Neural progenitor cell (in vitro differentiated cells): ENCODE measurements at regions not wholly inside any gene's neighbourhood (a gene's known extent, or its start where the extent isn't known, plus 50 kb on each side); places are given as distances from the start of the nearest gene placed in this dataset.

Experiments
- DNase-seq: peaks from one replicate; pipeline ENCODE4 v3.0.0-alpha.2; 2016; ENCODE audit warnings: low spot score
- H2AFZ ChIP-seq: fragments of 200-600 bp; sonication (generic); replicated peaks from 2 replicates; pipeline ENCODE4 v1.6.1; 2016; ENCODE audit warnings: antibody characterized with exemption
- H3F3A ChIP-seq: fragments of 200-600 bp; sonication (generic); 2 replicates; pipeline ENCODE4 v1.6.1; 2016; ENCODE audit warnings: antibody characterized with exemption, low read depth
- H3K27ac ChIP-seq: fragments of 200-600 bp; sonication (generic); 2 replicates; pipeline ENCODE4 v1.5.1; 2016; ENCODE audit warnings: mild to moderate bottlenecking
- H3K27me3 ChIP-seq: fragments of 200-600 bp; sonication (generic); 2 replicates; pipeline ENCODE4 v1.6.1; 2016; ENCODE audit warnings: mild to moderate bottlenecking, moderate library complexity
- H3K36me3 ChIP-seq: fragments of 200-600 bp; sonication (generic); 2 replicates; pipeline ENCODE4 v1.5.1; 2016
- H3K4me1 ChIP-seq: fragments of 200-600 bp; sonication (generic); 2 replicates; pipeline ENCODE4 v1.6.1; 2016; ENCODE audit warnings: mixed run types
- H3K4me2 ChIP-seq: fragments of 200-600 bp; sonication (generic); 2 replicates; pipeline ENCODE4 v1.6.1; 2016
- H3K4me3 ChIP-seq: fragments of 200-600 bp; sonication (generic); 2 replicates; pipeline ENCODE4 v1.5.1; 2016
- H3K79me2 ChIP-seq: fragments of 200-600 bp; sonication (generic); 2 replicates; pipeline ENCODE4 v1.6.1; 2016; ENCODE audit warnings: low read depth
- H3K9ac ChIP-seq: fragments of 200-600 bp; sonication (generic); 2 replicates; pipeline ENCODE4 v1.6.1; 2016
- H3K9me3 ChIP-seq: fragments of 200-600 bp; sonication (generic); 2 replicates; pipeline ENCODE4 v1.5.1; 2016; ENCODE audit warnings: low read depth
- H4K20me1 ChIP-seq: fragments of 200-600 bp; sonication (generic); 2 replicates; pipeline ENCODE4 v1.6.1; 2016; ENCODE audit warnings: low read depth
- H3K27ac Mint-ChIP-seq: 3 replicates; pipeline ENCODE4 v1.8.0; 2021; ENCODE audit warnings: mixed read lengths
- H3K27me3 Mint-ChIP-seq: 2 replicates; pipeline ENCODE4 v1.8.0; 2022; ENCODE audit warnings: low read depth, mild to moderate bottlenecking, inconsistent platforms, moderate library complexity, mixed read lengths; ENCODE audit not compliant: insufficient read depth
- H3K36me3 Mint-ChIP-seq: 3 replicates; pipeline ENCODE4 v1.8.0; 2021; ENCODE audit warnings: mixed read lengths
- H3K4me1 Mint-ChIP-seq: 3 replicates; pipeline ENCODE4 v1.8.0; 2021; ENCODE audit warnings: mixed read lengths
- H3K4me3 Mint-ChIP-seq: 3 replicates; pipeline ENCODE4 v1.8.0; 2021; ENCODE audit warnings: mild to moderate bottlenecking, moderate library complexity, mixed read lengths
- H3K9me3 Mint-ChIP-seq: 3 replicates; pipeline ENCODE4 v1.8.0; 2020; ENCODE audit warnings: mixed read lengths
- EZH2 ChIP-seq: fragments of 200-600 bp; sonication (generic); IDR thresholded peaks from 2 replicates; pipeline ENCODE4 v1.6.1; 2017; ENCODE audit warnings: antibody characterized with exemption, mild to moderate bottlenecking, moderate library complexity
- EZH2phosphoT487 ChIP-seq: fragments of 200-600 bp; sonication (generic); IDR thresholded peaks from 2 replicates; pipeline ENCODE4 v1.6.1; 2017; ENCODE audit warnings: antibody characterized with exemption
- TF ChIP-seq, protein P1 (sequence below): fragments of 200-600 bp; sonication (generic); IDR thresholded peaks from 2 replicates; pipeline ENCODE4 v1.5.1; 2017; ENCODE audit warnings: antibody characterized with exemption, mild to moderate bottlenecking

DNA sequence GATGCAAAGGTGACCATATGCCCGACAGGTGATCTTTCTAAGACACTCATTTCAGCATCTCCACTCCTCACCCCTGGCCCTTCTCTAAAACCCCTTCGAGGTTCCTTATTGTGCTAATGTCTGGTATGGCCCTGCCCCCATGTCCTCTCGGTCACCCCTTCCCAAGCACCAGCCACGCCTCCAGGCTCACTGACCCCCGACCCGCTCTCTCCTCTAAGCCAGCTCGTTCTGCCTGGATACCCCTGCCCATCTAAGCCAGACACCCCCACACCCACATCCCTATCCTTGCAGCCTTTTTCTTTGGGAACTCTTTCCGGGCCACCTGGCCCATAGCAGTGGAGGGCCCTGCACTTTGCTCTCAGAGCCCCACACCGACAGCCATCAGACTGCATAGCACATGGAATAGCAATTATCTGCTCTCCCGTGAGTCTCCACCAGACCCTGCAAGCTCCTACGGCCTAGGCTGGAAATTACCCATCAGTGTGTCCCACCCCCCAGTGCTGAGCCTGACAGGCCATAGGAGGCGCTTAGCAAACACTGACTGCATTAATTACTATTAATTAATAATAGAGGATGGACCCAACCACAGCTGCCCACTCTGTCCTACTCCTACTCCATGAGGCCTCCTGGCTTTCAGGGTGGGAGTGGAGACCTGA is 176.7 kb downstream of the TMEM132E start:
- peak overlapping the region; percentile 70 for H3K4me3 Mint-ChIP-seq
- Histone ChIP-seq H4K20me1 (no peaks in the 10 kb centered on the region), H3K4me3 (no peak overlapping the region), H3F3A (no peaks in the 10 kb centered on the region), H3K9ac (no peak overlapping the region), H3K36me3 (no peaks in the 10 kb centered on the region), H3K9me3 (no peaks in the 10 kb centered on the region), H3K4me2 (no peak overlapping the region), H3K27ac (no peak overlapping the region), H3K27me3 (no peaks in the 10 kb centered on the region), H2AFZ (no peak overlapping the region), H3K4me1 (no peaks in the 10 kb centered on the region), H3K79me2 (no peaks in the 10 kb centered on the region)
- H3K27me3 Mint-ChIP-seq, result peaks cover 12% of the 10 kb centered on the region
- DNase-seq, result no peak
- H3K36me3 Mint-ChIP-seq, result no peaks in the 10 kb centered on the region
- H3K4me1 Mint-ChIP-seq, result peaks cover 50% of the 10 kb centered on the region
- TF ChIP-seq EZH2 (no peak), EZH2phosphoT487 (no peak)
- TF ChIP-seq, protein P1, sequence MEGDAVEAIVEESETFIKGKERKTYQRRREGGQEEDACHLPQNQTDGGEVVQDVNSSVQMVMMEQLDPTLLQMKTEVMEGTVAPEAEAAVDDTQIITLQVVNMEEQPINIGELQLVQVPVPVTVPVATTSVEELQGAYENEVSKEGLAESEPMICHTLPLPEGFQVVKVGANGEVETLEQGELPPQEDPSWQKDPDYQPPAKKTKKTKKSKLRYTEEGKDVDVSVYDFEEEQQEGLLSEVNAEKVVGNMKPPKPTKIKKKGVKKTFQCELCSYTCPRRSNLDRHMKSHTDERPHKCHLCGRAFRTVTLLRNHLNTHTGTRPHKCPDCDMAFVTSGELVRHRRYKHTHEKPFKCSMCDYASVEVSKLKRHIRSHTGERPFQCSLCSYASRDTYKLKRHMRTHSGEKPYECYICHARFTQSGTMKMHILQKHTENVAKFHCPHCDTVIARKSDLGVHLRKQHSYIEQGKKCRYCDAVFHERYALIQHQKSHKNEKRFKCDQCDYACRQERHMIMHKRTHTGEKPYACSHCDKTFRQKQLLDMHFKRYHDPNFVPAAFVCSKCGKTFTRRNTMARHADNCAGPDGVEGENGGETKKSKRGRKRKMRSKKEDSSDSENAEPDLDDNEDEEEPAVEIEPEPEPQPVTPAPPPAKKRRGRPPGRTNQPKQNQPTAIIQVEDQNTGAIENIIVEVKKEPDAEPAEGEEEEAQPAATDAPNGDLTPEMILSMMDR, result no peak
- peaks cover 2% of the 10 kb centered on the region for H3K9me3 Mint-ChIP-seq
- H3K27ac Mint-ChIP-seq, result peak overlapping the region; percentile 90

- Mint-ChIP-seq H3K27me3 (peaks cover 10% of the 10 kb centered on the region), H3K9me3 (peaks cover 2% of the 10 kb centered on the region), H3K36me3 (no peaks in the 10 kb centered on the region), H3K4me3 (no peak overlapping the region), H3K27ac (peak overlapping the region; percentile 58), H3K4me1 (peaks cover 46% of the 10 kb centered on the region)
- Histone ChIP-seq H4K20me1 (no peaks in the 10 kb centered on the region), H3K27ac (no peak overlapping the region), H3K4me2 (no peak overlapping the region), H3K4me1 (peaks cover under 1% of the 10 kb centered on the region), H3K9ac (no peak overlapping the region), H3K79me2 (no peaks in the 10 kb centered on the region), H3K36me3 (no peaks in the 10 kb centered on the region), H3K9me3 (no peaks in the 10 kb centered on the region), H3K4me3 (no peak overlapping the region), H3F3A (no peaks in the 10 kb centered on the region), H3K27me3 (no peaks in the 10 kb centered on the region), H2AFZ (no peak overlapping the region)
- no peak for DNase-seq
- TF ChIP-seq, protein P1, result no peak
- TF ChIP-seq EZH2phosphoT487 (no peak), EZH2 (no peak)
These were observed 176.0 kb downstream of the TMEM132E start for GRCh38 chr17:34755371-34755770.

- Mint-ChIP-seq H3K9me3 (peaks cover 5% of the 10 kb centered on the region), H3K36me3 (no peaks in the 10 kb centered on the region), H3K27ac (no peak overlapping the region), H3K27me3 (peaks cover 3% of the 10 kb centered on the region), H3K4me1 (peaks cover 8% of the 10 kb centered on the region), H3K4me3 (no peak overlapping the region)
- Histone ChIP-seq H3K27ac (no peak overlapping the region), H3K36me3 (no peaks in the 10 kb centered on the region), H3K4me3 (no peak overlapping the region), H3K9ac (no peak overlapping the region), H3F3A (no peaks in the 10 kb centered on the region), H4K20me1 (no peaks in the 10 kb centered on the region), H2AFZ (no peak overlapping the region), H3K9me3 (no peaks in the 10 kb centered on the region), H3K4me2 (no peak overlapping the region), H3K79me2 (no peaks in the 10 kb centered on the region), H3K4me1 (peaks cover 3% of the 10 kb centered on the region), H3K27me3 (no peaks in the 10 kb centered on the region)
- no peak for TF ChIP-seq EZH2
- TF ChIP-seq, protein P1, result peak; percentile 18
- DNase-seq, result no peak
These were observed 170.6 kb downstream of the TMEM132E start for GRCh38 chr17:34750004-34750403.
